ENCODE measurements at regions not wholly inside any gene's neighbourhood (a gene's known extent, or its start where the extent isn't known, plus 50 kb on each side); places are given as distances from the start of the nearest gene placed in this dataset.

DNA sequence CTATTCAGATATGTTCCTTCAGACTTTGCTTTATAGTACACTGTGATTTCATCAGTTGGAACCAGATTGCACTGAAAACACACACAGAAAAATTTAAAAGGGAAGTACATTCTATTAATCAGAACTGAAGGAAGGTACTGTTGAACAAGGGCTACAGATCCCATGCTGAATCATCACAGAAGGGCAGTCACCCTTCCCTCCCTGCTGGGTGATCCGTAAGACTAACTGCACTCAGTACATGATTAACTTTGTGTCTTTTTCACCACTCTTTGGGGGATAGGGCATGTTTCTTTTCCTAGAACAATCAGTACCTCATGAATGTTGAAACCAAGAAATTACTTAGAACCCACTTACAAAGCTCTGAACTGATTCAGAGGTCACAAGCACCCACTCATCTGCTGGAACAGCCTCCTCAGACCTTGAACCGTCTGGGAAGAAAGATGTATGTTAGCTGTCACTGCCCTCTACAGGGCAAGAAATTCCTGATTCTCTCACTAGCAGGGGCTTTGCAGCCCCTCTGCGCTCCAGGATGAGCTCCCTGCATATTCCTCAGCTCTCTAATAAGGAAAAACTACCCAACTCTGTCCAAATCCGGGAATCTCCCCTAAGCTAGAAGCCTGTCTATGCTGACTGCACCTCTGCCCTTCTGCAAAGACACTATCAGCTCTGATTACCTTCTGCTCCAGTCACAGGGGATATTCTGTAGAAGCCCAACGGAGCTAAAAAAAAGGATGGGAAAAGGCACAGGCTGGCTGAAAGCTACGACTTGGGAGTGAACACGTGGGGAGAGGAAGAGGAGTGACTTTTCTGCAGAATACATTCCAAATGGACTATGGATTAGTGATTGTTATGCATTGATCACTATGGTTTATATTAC lies 51.0 kb downstream of the IARS1 start:
- TF ChIP-seq, protein P1, sequence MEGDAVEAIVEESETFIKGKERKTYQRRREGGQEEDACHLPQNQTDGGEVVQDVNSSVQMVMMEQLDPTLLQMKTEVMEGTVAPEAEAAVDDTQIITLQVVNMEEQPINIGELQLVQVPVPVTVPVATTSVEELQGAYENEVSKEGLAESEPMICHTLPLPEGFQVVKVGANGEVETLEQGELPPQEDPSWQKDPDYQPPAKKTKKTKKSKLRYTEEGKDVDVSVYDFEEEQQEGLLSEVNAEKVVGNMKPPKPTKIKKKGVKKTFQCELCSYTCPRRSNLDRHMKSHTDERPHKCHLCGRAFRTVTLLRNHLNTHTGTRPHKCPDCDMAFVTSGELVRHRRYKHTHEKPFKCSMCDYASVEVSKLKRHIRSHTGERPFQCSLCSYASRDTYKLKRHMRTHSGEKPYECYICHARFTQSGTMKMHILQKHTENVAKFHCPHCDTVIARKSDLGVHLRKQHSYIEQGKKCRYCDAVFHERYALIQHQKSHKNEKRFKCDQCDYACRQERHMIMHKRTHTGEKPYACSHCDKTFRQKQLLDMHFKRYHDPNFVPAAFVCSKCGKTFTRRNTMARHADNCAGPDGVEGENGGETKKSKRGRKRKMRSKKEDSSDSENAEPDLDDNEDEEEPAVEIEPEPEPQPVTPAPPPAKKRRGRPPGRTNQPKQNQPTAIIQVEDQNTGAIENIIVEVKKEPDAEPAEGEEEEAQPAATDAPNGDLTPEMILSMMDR (IDR thresholded peaks at IDR 0.05; ENCODE audit: borderline replicate concordance): peak; percentile 38
- no peaks in the 10 kb centered on the region for H3K4me1 ChIP-seq
- no peaks in the 10 kb centered on the region for H3K9me3 ChIP-seq (replicated peaks)
- no peak overlapping the region for H3K4me3 ChIP-seq
- intact Hi-C loops (cut with micrococcal nuclease): no loop called here
- peaks cover 100% of the 10 kb centered on the region for H3K36me3 ChIP-seq
- DNase-seq: no peak
- H3K27me3 ChIP-seq (ENCODE audit: low read depth): no peaks in the 10 kb centered on the region
- no peak overlapping the region for H3K27ac ChIP-seq (replicated peaks)

DNA sequence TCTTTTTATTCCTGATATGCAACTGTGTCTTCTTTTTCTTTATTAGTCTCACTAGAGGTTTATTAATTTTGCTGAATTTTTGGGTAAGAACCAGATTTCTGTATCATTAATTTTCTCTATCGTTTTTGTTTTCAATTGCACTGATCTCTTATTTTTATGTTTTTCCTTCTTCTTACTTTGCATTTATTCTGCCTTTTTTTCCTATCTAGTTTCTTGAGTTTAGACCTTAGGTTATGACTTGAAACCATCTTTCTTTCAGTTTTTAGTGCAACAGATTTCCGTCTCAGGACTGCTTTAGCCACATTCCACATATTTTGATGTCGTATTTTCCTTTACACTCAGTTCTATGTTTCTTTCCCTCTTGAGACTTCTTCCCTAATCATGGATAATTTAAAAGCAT lies 56.6 kb downstream of the IARS1 start:
- H3K4me1 ChIP-seq: no peaks in the 10 kb centered on the region
- no peaks in the 10 kb centered on the region for H3K27me3 ChIP-seq (ENCODE audit: low read depth)
- intact Hi-C loops (cut with micrococcal nuclease): loop anchor here (10.0 kb wide), 1 partner anchor 92 kb away; no protein-coding TSS in a partner anchor
- no peak overlapping the region for H3K27ac ChIP-seq (replicated peaks)
- peaks cover 81% of the 10 kb centered on the region for H3K36me3 ChIP-seq
- H3K9me3 ChIP-seq (replicated peaks): no peaks in the 10 kb centered on the region
- no peak for DNase-seq
- no peak overlapping the region for H3K4me3 ChIP-seq
- TF ChIP-seq, protein P1 (IDR thresholded peaks at IDR 0.05; ENCODE audit: borderline replicate concordance): no peak

DNA sequence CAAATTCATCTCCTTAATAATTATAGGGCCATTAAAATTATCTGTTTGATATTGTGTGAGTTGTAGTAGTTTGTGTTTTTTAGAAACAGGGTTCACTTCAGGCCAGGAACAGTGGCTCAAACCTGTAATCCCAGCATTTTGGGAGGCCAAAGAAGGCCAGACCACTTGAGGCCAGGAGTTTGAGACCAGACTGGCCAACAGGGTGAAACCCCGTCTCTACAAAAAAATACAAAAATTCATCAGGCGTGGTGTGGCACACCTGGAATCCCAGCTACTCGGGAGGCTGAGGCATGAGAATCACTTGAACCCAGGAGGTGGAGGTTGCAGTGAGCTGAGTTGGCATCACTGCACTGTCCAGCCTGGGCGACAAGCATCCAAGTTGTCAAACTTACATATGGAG lies 57.0 kb downstream of the IARS1 start:
- TF ChIP-seq, protein P1 (IDR thresholded peaks at IDR 0.05; ENCODE audit: borderline replicate concordance): no peak
- Histone ChIP-seq H3K27ac (replicated peaks) (no peak overlapping the region), H3K4me1 (no peaks in the 10 kb centered on the region), H3K36me3 (peaks cover 76% of the 10 kb centered on the region), H3K4me3 (no peak overlapping the region), H3K9me3 (replicated peaks) (no peaks in the 10 kb centered on the region), H3K27me3 (ENCODE audit: low read depth) (no peaks in the 10 kb centered on the region)
- no peak for DNase-seq
- intact Hi-C loops (cut with micrococcal nuclease): loop anchor here (10.0 kb wide), 1 partner anchor 92 kb away; no protein-coding TSS in a partner anchor

DNA sequence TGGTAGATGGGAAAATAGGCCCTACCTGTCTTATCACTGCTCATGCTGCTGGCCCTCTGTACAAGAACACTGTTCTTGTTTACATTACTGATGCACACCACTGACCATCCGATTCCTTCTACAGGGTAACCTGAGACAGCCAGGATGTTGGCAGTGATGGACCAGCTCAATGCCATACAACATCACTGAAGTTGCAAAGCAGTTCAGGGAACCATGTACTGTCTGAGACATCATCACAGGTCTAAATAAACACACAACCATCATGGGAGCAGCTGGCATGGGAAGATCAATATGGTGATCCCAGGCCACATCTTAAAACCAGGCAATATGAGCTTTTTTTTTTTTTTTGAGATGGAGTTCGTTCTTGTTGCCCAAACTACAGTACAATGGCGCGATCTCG lies 59.0 kb downstream of the IARS1 start:
- intact Hi-C loops (cut with micrococcal nuclease): loop anchor here (10.0 kb wide), 1 partner anchor 90 kb away; no protein-coding TSS in a partner anchor
- Histone ChIP-seq H3K36me3 (peaks cover 57% of the 10 kb centered on the region), H3K9me3 (replicated peaks) (no peaks in the 10 kb centered on the region), H3K4me1 (no peaks in the 10 kb centered on the region), H3K27ac (replicated peaks) (no peak overlapping the region), H3K4me3 (no peak overlapping the region), H3K27me3 (ENCODE audit: low read depth) (no peaks in the 10 kb centered on the region)
- no peak for DNase-seq
- TF ChIP-seq, protein P1 (IDR thresholded peaks at IDR 0.05; ENCODE audit: borderline replicate concordance): no peak

DNA sequence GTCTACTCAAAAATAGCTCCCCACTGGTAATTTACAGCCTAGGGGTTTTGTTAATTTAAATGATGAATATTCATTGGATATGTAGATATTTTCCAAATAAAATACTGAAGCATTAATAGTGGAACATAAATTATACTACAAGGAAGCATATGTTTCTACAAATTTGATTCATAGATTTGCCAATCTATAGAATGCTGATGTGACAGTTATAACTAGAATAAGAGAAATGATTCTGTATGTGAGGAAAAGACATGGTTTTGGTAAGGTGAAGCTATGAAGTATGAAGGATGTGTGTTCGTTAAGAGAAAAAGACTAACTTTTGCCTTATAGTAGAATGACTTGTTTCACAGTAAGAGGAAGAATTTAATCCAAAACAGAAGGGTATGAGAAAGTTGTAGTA lies 61.3 kb downstream of the IARS1 start:
- no peaks in the 10 kb centered on the region for H3K27me3 ChIP-seq (ENCODE audit: low read depth)
- H3K4me1 ChIP-seq: no peaks in the 10 kb centered on the region
- DNase-seq: no peak
- TF ChIP-seq, protein P1 (IDR thresholded peaks at IDR 0.05; ENCODE audit: borderline replicate concordance): no peak
- H3K9me3 ChIP-seq (replicated peaks): no peaks in the 10 kb centered on the region
- no peak overlapping the region for H3K27ac ChIP-seq (replicated peaks)
- intact Hi-C loops (cut with micrococcal nuclease): loop anchor here (10.0 kb wide), 1 partner anchor 87 kb away; no protein-coding TSS in a partner anchor
- peaks cover 46% of the 10 kb centered on the region for H3K36me3 ChIP-seq
- H3K4me3 ChIP-seq: no peak overlapping the region

All from left ventricle myocardium inferior (tissue), 1 donor.